ENCODE measurements at regions not wholly inside any gene's neighbourhood (a gene's known extent, or its start where the extent isn't known, plus 50 kb on each side); places are given as distances from the start of the nearest gene placed in this dataset.
A peak's percentile ranks its signal among the peaks of the same experiment; 100 is the strongest.

GRCh38 chr2:146869328-146869727 lies 975.5 kb upstream of the ACVR2A start:
- no peak overlapping the region for H3K27ac ChIP-seq
- no peaks in the 10 kb centered on the region for H3K27me3 ChIP-seq (replicated peaks)
- in situ Hi-C loops (cut with HindIII; ENCODE audit: low pct_ligation_motif_present, low sequenced_read_pairs), result no loop called here
- H3K4me3 ChIP-seq (ENCODE audit: low read depth, low read length), result no peak overlapping the region
- no peak for TF ChIP-seq CTCF (IDR thresholded peaks at IDR 0.05; ENCODE audit: low read depth, low read length, missing control alignments)
- no peaks in the 10 kb centered on the region for H3K36me3 ChIP-seq (replicated peaks)
- no peak for DNase-seq

GRCh38 chr2:146868051-146868450 lies 976.8 kb upstream of the ACVR2A start:
- Histone ChIP-seq H3K4me3 (ENCODE audit: low read depth, low read length) (no peak overlapping the region), H3K27me3 (replicated peaks) (no peaks in the 10 kb centered on the region), H3K36me3 (replicated peaks) (no peaks in the 10 kb centered on the region), H3K27ac (no peak overlapping the region)
- no peak for TF ChIP-seq CTCF (IDR thresholded peaks at IDR 0.05; ENCODE audit: low read depth, low read length, missing control alignments)
- in situ Hi-C loops (cut with HindIII; ENCODE audit: low pct_ligation_motif_present, low sequenced_read_pairs), result no loop called here
- DNase-seq, result no peak

- no peaks in the 10 kb centered on the region for H3K36me3 ChIP-seq (replicated peaks)
- no peak for DNase-seq
- no peaks in the 10 kb centered on the region for H3K27me3 ChIP-seq (replicated peaks)
- in situ Hi-C loops (cut with HindIII; ENCODE audit: low pct_ligation_motif_present, low sequenced_read_pairs), result no loop called here
- no peak for TF ChIP-seq CTCF (IDR thresholded peaks at IDR 0.05; ENCODE audit: low read depth, low read length, missing control alignments)
- no peak overlapping the region for H3K4me3 ChIP-seq (ENCODE audit: low read depth, low read length)
- H3K27ac ChIP-seq, result no peak overlapping the region
Observed at GRCh38 chr2:146867477-146867986, 977.3 kb upstream of the ACVR2A start.

GRCh38 chr2:146853741-146854444 lies 990.9 kb upstream of the ACVR2A start:
- in situ Hi-C loops (cut with HindIII; ENCODE audit: low pct_ligation_motif_present, low sequenced_read_pairs), result no loop called here
- Histone ChIP-seq H3K27me3 (replicated peaks) (no peaks in the 10 kb centered on the region), H3K4me3 (ENCODE audit: low read depth, low read length) (no peak overlapping the region), H3K36me3 (replicated peaks) (no peaks in the 10 kb centered on the region), H3K27ac (no peak overlapping the region)
- peak; percentile 36 for DNase-seq
- TF ChIP-seq CTCF (IDR thresholded peaks at IDR 0.05; ENCODE audit: low read depth, low read length, missing control alignments), result no peak

GRCh38 chr2:146852661-146853060 lies 992.2 kb upstream of the ACVR2A start:
- Histone ChIP-seq H3K27me3 (replicated peaks) (no peaks in the 10 kb centered on the region), H3K27ac (no peak overlapping the region), H3K4me3 (ENCODE audit: low read depth, low read length) (no peak overlapping the region), H3K36me3 (replicated peaks) (no peaks in the 10 kb centered on the region)
- in situ Hi-C loops (cut with HindIII; ENCODE audit: low pct_ligation_motif_present, low sequenced_read_pairs), result no loop called here
- no peak for DNase-seq
- TF ChIP-seq CTCF (IDR thresholded peaks at IDR 0.05; ENCODE audit: low read depth, low read length, missing control alignments), result no peak

- Histone ChIP-seq H3K36me3 (replicated peaks) (no peaks in the 10 kb centered on the region), H3K27me3 (replicated peaks) (no peaks in the 10 kb centered on the region), H3K4me3 (ENCODE audit: low read depth, low read length) (no peak overlapping the region), H3K27ac (no peak overlapping the region)
- TF ChIP-seq CTCF (IDR thresholded peaks at IDR 0.05; ENCODE audit: low read depth, low read length, missing control alignments), result no peak
- peak; percentile 68 for DNase-seq
- in situ Hi-C loops (cut with HindIII; ENCODE audit: low pct_ligation_motif_present, low sequenced_read_pairs), result no loop called here
Observed at GRCh38 chr2:146850746-146851145, 994.1 kb upstream of the ACVR2A start.
